Hepatocyte (in vitro differentiated cells): ENCODE measurements at regions not wholly inside any gene's neighbourhood (a gene's known extent, or its start where the extent isn't known, plus 50 kb on each side); places are given as distances from the start of the nearest gene placed in this dataset.

Source experiments
- DNase-seq: peaks from one replicate; pipeline ENCODE4 v3.0.0-alpha.2; 2016; ENCODE audit warnings: low spot score
- H2AFZ ChIP-seq: fragments of 200-600 bp; sonication (generic); 2 replicates; pipeline ENCODE4 v1.6.0; 2016; ENCODE audit warnings: antibody characterized with exemption, mild to moderate bottlenecking
- H3K27ac ChIP-seq: fragments of 200-600 bp; sonication (generic); 2 replicates; pipeline ENCODE4 v1.5.1; 2016; ENCODE audit warnings: mild to moderate bottlenecking
- H3K27me3 ChIP-seq: fragments of 200-600 bp; sonication (generic); 2 replicates; pipeline ENCODE4 v1.6.1; 2016
- H3K36me3 ChIP-seq: fragments of 200-600 bp; sonication (generic); replicated peaks from 2 replicates; pipeline ENCODE4 v1.5.1; 2016; ENCODE audit warnings: low read depth; ENCODE audit not compliant: insufficient read depth
- H3K4me1 ChIP-seq: fragments of 200-600 bp; sonication (generic); 2 replicates; pipeline ENCODE4 v1.5.1; 2016; ENCODE audit warnings: mild to moderate bottlenecking, moderate library complexity; ENCODE audit not compliant: insufficient read depth
- H3K4me2 ChIP-seq: fragments of 200-600 bp; sonication (generic); 2 replicates; pipeline ENCODE4 v1.6.0; 2016
- H3K4me3 ChIP-seq: fragments of 200-600 bp; sonication (generic); 2 replicates; pipeline ENCODE4 v1.5.1; 2016; ENCODE audit warnings: mild to moderate bottlenecking
- H3K79me2 ChIP-seq: fragments of 200-600 bp; sonication (generic); 2 replicates; pipeline ENCODE4 v1.6.0; 2017; ENCODE audit warnings: mild to moderate bottlenecking
- H3K9me2 ChIP-seq: fragments of 200-600 bp; sonication (generic); replicated peaks from 2 replicates; pipeline ENCODE4 v1.6.0; 2017; ENCODE audit warnings: mild to moderate bottlenecking; ENCODE audit not compliant: insufficient read depth
- H3K9me3 ChIP-seq: fragments of 200-600 bp; sonication (generic); 2 replicates; pipeline ENCODE4 v1.5.1; 2016; ENCODE audit warnings: low read depth, mild to moderate bottlenecking
- H4K20me1 ChIP-seq: fragments of 200-600 bp; sonication (generic); 2 replicates; pipeline ENCODE4 v1.6.0; 2016; ENCODE audit warnings: mild to moderate bottlenecking; ENCODE audit not compliant: insufficient read depth, poor library complexity, severe bottlenecking
- CTCF ChIP-seq: fragments of 200-600 bp; sonication (generic); IDR thresholded peaks from 2 replicates; pipeline ENCODE4 v1.5.1; 2016; ENCODE audit warnings: antibody characterized with exemption, mild to moderate bottlenecking; ENCODE audit not compliant: poor library complexity
- EZH2 ChIP-seq: fragments of 200-600 bp; sonication (generic); IDR thresholded peaks from 2 replicates; pipeline ENCODE4 v1.6.1; 2016; ENCODE audit warnings: antibody characterized with exemption, mild to moderate bottlenecking, borderline replicate concordance
- EZH2phosphoT487 ChIP-seq: fragments of 200-600 bp; sonication (generic); IDR thresholded peaks from one replicate; pipeline ENCODE4 v1.6.1; 2018; ENCODE audit warnings: antibody characterized with exemption, mild to moderate bottlenecking, low read depth, moderate library complexity; ENCODE audit not compliant: unreplicated experiment, severe bottlenecking
- WGBS: methylation state at CpG from one replicate; pipeline ENCODE4 v1.1.6; 2016; ENCODE audit warnings: low lambda C conversion rate; ENCODE audit errors: missing lambda C conversion rate; 5-methylcytosine and 5-hydroxymethylcytosine counted together

GRCh38 chr9:72443855-72444254 is 77.6 kb upstream of the TMC1 start:
- Histone ChIP-seq H3K36me3 (no peaks in the 10 kb centered on the region), H3K4me2 (no peak overlapping the region), H3K9me3 (no peaks in the 10 kb centered on the region), H3K4me3 (no peak overlapping the region), H3K27ac (peak overlapping the region; percentile 22), H2AFZ (no peak overlapping the region), H3K4me1 (peaks cover 15% of the 10 kb centered on the region), H4K20me1 (no peaks in the 10 kb centered on the region), H3K9me2 (no peaks in the 10 kb centered on the region), H3K27me3 (no peaks in the 10 kb centered on the region), H3K79me2 (no peaks in the 10 kb centered on the region)
- TF ChIP-seq CTCF = no peak
- WGBS = 93% methylated on average over 4 of the region's 4 CpGs
- DNase-seq = no peak

GRCh38 chr9:72441848-72442607 is 77.0 kb upstream of the ZFAND5 start:
- peak overlapping the region; percentile 72 for H3K27ac ChIP-seq
- no peak overlapping the region for H3K4me2 ChIP-seq

GRCh38 chr9:72440992-72441847 is 76.2 kb upstream of the ZFAND5 start:
- no peak overlapping the region for H2AFZ ChIP-seq
- no peak overlapping the region for H3K4me3 ChIP-seq
- H3K27me3 ChIP-seq = no peaks in the 10 kb centered on the region
- WGBS = 73% methylated on average over 7 of the region's 7 CpGs
- no peak overlapping the region for H3K4me2 ChIP-seq
- H3K9me2 ChIP-seq = no peaks in the 10 kb centered on the region
- H3K27ac ChIP-seq = peak overlapping the region; percentile 72
- no peak for DNase-seq
- no peaks in the 10 kb centered on the region for H3K36me3 ChIP-seq
- peaks cover 15% of the 10 kb centered on the region for H3K4me1 ChIP-seq
- H3K79me2 ChIP-seq = no peaks in the 10 kb centered on the region
- TF ChIP-seq CTCF (no peak), EZH2phosphoT487 (no peak), EZH2 (no peak)
- H4K20me1 ChIP-seq = no peaks in the 10 kb centered on the region
- no peaks in the 10 kb centered on the region for H3K9me3 ChIP-seq

More at GRCh38 chr9:72441848-72442607, 77.0 kb upstream of the ZFAND5 start:
- Histone ChIP-seq H2AFZ (no peak overlapping the region), H3K36me3 (no peaks in the 10 kb centered on the region), H3K9me3 (no peaks in the 10 kb centered on the region), H3K27me3 (no peaks in the 10 kb centered on the region), H3K4me1 (peaks cover 15% of the 10 kb centered on the region), H3K9me2 (no peaks in the 10 kb centered on the region), H3K79me2 (no peaks in the 10 kb centered on the region), H3K4me3 (no peak overlapping the region), H4K20me1 (no peaks in the 10 kb centered on the region)
- DNase-seq = peak; percentile 71
- WGBS = 18% methylated on average over 2 of the region's 2 CpGs
- TF ChIP-seq EZH2 (no peak), EZH2phosphoT487 (no peak), CTCF (no peak)
